Activated CD8-positive, alpha-beta memory T cell treated with anti-CD3 and anti-CD28 coated beads, Interleukin-2, amount 50 U/mL, for 48 hours (primary cell): ENCODE measurements at regions not wholly inside any gene's neighbourhood (a gene's known extent, or its start where the extent isn't known, plus 50 kb on each side); places are given as distances from the start of the nearest gene placed in this dataset.

Experiments used
- DNase-seq: peaks from one replicate; pipeline ENCODE4 v3.0.0-alpha.2; 2020

DNA sequence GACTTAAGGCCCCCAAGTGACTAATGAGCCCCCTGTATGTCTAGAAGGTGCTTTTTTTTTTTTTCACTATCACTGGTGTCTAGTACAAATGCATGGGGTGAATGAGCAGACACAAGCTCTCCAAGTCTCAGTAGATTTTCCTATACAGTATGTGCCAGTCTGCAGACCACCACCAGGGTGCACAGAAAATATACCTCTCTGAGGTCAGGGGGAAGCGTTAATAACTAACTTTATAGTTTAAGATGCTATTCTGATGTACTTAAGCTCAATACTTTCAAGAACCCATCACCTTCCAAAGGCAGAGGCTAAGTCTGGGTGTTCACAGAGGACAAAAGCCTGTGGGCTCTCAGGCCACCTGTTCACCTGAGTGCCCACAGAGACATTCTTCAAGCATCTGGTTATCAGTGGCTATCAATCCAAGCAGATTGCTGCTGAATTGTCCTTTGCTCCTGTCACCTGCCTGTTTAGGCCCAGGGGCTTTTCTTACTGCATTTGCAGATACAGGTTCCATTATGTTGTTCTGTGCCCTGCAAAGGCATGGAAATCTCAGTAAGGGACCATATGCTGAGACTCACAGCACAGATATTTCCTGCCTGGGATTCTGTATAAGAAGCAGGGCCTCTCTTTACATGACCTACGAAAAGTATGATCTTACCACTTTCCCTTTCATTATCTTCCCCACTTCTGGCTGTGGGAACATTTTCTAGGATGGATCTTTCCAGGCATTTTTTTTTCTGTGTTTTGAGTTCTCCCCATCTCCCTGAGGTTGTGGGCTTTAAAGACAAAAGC lies 534.6 kb downstream of the TNS1 start:
- DNase-seq = no peak

DNA sequence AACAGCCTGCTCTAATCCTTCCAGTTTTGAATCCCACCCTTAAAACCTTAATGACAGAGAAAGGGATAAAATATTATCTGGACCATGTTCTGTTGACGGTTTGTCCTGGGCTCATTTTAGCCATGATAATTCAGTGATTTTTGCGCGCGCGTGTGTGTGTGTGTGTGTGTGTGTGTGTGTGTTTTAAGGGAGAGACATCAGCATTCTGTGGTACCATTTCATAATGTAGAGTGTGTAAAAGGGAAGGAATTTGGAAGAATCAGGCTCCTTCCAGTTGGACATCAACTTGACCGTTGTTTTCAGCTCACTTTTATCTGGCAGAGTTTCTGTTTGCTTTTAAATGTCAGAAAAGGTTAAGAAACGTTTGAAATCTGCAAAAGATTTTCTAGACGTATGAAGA lies 535.5 kb downstream of the TNS1 start:
- DNase-seq = no peak

DNA sequence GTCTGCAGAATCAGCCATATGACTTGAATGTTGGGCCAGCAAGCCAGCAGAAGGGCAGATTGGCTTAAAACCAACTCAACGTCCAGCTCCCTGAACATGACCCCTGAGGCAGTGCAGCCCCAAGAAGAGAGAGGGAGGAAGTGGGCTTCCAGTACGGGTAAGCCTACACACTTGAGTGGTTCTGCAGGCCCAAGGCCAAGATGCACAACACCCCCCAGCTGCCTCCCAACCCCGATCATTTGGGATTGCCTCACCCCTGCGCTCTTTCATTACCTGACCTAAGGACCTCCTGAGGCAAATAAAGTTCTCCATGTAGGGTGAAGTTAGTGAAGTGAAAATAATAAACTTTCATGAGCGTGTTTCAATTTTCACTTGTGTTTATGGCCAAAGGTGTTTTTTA lies 536.0 kb downstream of the TNS1 start:
- no peak for DNase-seq

DNA sequence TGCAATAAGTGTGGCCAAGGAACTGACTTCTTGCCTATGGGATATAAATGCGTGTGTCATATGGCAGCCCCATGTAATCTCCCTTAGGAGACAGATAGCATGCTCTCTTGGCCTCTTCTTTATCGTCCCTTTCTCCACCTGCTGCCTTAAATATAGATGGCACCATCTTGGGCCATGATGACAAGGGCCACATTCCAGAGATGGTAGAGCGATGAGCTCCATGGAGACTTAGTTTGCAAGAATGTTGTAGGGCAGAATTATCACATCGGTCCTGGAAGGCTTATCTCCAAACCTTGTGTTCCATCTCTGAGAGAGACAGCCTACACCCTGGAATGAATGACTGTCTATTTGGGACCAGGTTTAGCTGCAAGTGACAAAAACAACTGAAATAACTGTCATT lies 536.7 kb downstream of the TNS1 start:
- DNase-seq = no peak

DNA sequence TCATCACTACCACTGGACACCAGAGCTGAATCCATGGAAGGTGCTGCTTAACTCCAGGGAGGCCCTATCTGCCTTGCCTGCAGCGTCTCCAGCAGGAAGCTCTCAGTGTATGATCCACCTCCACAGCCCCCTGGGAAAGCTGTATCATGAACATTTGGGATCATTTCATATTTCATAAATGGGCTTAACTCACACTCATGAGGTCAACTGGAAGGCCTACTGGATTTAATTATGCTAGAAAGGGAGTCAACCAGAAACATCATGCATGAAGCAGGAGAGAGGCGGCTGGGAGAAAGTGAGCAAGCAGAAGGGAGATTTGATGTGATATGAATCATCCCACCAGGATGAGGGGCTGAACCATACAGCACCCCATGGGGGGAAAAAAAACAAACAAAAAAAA lies 537.7 kb downstream of the TNS1 start:
- no peak for DNase-seq

DNA sequence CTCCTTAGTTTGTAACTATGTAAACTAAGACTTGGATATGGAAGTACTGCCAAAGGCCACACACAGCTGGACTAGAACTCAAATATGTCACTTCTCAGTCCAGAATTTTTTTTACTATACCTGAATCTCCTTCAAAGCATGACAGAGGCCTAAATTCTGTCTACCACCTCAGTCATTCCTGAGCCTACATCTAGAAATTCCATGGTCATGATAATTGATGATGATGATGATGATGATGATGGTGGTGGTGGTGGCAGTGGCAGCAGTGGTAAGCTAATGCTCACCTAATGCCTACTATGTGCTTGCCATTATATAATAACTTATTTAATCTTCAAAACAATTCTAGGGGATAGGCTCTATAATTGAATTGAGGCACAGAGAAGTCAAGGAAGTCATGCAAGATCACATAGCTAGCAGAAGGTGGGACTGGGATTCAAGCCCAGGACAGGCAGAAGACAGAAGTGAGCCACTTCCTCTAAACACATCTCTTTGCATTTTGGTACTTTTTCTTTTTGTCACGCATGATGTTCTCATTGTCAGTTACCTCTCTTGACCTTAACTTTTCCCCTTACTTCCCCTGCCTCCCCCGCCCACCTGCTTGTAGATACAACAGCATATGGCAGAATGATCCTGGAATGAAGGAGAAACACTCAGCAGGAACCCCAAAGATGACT lies 539.3 kb downstream of the TNS1 start:
- DNase-seq = no peak

DNA sequence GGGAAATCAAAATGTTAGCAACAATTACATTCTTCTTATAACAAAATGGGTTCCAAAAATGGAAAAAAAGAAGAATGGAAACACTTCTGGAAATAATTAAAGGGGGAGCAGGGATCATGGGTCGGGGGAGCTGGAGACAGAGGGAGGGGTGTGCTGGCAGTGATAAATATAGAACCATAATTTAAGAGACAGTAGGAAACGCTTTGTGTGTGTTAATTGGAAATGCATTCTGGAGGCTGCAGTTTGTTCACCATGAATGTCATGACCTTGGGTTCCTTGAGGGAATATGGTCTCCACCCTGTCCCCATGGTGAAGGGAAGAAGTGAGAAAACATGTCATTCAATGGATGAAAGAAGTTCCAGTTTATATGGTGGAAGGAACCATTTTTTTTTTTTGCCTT lies 540.7 kb downstream of the TNS1 start:
- DNase-seq = no peak

DNA sequence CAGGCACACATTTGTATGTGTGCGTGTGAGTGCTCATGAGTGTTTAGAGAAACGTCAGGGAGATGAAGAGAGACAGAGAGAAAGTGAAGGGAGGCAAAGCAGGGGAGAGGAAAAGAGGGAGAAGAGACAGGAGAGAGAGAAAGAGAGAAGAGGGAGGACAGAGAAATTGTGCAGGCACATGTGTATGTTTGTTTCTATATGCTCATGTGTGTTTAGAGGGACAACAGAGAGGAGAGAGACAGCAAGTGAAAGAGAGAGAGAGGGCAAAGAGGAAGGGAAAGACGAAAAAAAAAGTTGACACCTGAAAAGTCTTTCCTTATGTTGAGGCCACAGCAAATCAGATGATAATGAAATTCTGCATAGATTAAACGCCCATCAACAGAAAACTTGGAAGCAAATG lies 541.1 kb downstream of the TNS1 start:
- no peak for DNase-seq

DNA sequence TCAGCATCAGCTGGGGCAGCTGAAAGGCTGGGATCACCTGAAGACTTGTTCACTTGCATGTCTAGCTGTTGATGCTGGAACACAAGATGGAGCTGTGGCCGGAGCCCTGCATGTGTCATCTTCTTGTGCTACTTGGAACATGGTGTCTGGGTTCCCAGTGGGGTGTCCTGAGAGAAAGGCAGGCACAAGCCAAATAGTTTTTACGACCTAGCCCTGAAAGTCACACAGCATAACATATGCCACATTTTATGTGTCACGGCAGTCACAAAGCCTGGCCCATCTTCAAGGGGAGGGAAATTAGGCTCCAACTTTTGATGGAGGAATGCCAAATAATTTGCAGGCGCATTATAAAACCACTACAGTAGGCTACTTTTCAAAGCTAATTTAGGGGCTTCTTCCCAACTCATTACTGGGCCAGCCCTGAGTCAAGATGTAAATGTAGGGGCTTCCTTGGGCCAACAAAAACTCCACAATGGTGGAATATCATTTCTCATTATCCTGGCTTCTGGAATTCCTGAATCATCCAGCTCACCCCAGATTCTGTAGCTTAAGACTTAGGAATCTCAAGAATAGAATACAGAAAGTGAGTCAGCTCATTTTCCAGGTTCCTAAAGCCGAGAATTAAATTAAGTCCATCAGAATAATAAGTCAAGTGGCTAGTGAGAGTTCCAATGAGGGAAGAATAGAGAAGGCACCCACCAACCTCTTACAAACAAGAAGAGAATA lies 543.0 kb downstream of the TNS1 start:
- no peak for DNase-seq

DNA sequence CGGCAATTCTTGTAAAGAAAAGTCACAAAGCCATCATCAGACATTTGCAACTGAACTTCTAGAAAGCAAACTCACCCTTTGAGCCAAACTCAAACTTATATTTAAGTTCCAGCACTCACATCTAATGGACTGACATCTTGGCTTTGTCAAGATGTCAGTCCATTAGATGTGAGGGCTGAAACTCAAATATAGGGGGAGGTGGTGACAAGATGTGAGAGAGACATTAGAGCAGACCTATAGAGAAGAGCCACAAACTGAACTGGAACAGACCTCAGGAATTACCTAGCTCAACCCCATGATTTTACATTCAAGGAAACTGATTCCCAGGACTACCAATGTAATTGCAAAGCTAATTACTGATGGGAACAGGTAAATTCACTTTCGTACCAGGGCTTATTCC lies 543.8 kb downstream of the TNS1 start:
- DNase-seq = no peak

DNA sequence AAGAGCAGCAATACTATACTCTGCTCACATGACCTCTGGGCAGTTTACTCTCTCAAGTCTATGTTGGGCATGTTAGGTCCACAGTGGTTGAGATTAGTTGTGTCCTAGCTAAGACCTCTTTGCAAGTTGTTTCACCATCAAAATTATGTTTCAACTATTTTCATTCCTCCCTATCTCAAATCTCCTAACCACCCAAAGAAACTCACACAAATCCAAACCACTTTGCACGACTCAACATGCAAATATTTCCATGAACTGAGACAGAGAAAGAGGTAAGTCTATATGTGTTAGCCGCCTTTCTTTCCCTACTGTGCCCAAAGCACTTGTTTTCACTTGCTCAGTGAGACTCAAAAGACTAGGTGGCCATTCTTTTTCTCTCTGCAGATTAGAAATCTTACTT lies 546.8 kb downstream of the TNS1 start:
- no peak for DNase-seq

DNA sequence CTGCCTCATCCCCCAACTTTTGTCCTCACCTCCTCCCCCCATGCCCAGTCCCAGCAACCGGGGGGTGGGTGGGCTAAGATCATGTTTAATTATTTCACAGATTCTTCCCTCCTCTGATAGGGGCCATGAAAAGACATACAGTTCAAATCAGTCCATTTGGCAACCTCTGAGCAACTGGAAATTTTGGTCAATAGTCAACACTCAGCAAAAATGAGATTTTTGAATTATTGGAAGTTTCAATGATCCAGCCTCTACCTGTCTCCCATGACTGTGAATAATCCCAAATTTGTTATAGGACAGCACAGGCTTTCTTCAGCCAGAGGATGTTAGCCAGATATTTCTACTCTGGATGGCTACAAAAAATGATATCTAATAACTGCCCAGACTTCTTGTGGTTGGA lies 549.9 kb downstream of the TNS1 start:
- no peak for DNase-seq

DNA sequence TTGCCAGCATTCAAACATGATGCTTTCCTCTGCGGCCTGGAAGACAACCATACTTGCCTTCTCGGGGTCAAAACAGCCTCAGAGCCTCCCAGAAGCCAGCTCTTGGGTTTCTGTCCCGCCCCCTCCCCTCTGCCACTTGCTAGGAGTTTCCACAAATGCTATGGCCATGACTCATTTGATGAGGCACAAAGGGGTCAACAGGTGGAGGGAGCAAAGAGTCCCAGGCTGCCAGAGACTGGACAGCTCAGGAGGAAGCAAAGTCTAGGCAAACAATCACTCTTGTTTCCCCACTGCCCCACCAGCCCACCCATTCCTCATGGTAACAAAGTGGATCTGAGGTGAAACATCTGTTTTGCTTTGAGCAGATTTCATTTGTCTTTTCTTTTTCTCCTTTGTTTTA lies 551.1 kb downstream of the TNS1 start:
- no peak for DNase-seq

DNA sequence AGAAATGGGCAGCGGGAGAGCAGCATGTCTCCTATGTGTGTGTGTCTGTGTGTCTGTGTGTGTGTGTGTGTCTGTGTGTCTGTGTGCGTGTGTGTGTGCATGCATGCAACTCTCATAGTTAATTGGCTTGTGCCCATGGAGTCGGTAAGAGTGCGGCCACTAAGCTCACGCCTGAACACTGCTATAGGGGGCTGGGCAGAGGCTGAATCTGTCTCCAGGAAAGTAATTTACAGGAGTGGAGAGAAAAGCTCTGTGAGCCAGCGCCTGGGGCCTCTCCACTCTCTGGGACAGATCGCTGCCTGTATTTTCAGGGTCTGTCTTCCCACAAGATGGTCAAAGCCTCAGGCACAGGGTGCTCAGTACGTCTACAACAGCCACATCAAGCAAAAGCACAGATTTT lies 553.4 kb downstream of the TNS1 start:
- no peak for DNase-seq

DNA sequence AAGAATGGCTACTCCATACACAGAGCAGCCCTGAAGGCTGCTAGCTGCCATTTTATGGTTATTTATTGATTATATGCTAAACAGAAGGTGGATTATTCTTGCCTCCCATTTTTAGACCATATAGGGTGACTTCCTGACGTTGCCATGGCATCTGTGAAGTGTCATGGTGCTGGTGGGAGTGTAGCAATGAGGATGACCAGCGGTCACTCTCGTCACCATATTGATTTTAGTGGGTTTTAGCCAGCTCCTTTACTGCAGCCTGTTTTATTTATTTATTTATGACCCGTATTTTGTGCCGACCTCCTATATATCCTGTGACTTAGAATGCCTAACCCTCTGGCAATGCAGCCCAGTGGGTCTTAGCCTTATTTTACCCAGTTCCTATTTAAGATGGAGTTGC lies 553.9 kb downstream of the TNS1 start:
- no peak for DNase-seq

DNA sequence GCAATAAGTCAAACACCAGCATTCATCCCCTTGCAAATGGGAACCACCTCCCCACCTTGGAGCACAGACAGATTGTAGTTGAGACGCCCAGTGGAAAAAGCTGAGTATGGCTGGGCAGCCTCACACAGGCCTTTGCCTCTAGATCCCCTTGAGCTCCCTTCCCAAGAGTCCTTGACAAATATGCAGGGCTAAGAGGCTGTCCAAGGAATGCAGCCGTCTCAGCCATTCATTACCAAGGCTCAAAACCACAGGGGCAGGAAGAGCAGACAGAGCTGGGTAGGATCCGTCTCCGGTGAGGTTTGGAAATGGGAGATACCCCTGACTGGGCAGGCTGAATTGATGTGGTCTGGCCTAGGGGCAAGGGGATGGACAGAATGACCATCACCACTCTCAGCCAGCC lies 557.1 kb downstream of the TNS1 start:
- DNase-seq = no peak

DNA sequence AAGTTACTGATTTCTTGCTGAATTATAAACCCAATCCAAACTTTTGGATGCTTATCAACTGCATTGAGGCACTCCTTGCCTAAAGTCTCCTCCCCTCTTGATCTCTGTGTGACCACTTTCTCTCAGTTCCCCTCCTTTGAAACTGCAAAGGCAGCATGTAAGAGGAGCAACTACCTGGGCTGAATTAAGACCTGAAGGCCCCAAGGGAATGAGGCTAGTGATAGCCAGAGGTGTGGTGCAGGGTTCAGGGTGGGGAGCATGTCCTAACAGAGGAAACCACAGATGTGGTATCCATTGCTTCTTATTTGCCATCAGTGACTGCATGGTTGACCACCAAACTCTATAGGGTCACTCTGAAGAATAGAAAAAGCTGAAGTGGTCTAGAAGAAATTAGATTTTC lies 557.9 kb downstream of the TNS1 start:
- no peak for DNase-seq

DNA sequence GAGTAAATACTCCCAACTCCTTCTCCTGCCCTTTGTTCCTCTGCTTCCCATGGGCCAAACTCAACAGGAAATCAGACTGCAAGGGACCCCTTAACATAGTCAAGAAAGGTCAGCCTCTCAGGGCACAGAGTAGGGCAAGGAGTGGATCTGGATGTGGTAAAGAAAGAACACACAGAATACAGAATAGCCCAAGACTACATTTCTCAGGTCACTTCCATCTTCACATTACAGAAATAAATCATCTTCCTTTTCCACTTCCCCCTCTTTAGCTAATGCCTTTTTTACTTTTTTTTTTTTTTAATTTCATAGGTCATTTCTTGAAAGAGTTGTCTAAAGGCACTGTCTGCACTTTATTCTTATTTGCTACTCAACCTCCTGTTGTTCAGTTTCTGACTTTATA lies 558.3 kb downstream of the TNS1 start:
- no peak for DNase-seq

DNA sequence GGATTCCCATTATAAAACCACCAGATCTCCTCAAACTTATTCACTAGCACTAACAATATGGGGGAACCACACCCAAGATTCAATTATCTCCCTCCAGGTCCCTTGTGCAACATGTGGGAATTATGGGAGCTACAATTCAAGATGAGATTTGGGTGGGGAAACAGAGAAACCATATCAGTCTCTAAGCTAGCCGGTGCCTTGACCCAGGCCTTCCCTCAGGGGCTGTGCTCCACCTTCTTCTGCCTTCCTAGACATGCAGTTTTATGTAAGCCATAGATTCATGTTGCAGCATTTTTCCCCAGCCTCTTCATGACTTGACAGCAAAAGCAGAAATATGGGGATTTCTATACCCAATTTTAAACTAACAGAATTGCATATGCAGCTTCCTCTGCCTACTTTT lies 559.2 kb downstream of the TNS1 start:
- DNase-seq = no peak

DNA sequence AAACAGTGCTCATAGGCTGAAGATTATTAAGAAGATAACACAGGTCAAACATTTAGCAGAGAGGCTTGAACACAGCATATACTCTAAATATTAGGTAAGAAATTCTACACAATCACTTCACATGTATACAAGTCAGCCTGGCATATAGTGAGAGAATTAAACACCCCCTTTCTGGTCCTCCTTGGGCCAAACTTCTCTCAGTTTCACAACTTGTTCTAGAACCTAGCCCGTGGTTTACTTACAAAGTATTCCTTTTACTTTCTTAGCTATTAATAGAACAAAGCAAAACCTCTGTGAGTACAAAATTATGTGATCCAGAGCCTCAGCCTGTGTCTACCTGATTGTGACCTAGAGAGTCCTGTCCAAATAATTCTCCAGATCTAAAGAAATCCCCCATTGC lies 562.8 kb downstream of the TNS1 start:
- DNase-seq = no peak

DNA sequence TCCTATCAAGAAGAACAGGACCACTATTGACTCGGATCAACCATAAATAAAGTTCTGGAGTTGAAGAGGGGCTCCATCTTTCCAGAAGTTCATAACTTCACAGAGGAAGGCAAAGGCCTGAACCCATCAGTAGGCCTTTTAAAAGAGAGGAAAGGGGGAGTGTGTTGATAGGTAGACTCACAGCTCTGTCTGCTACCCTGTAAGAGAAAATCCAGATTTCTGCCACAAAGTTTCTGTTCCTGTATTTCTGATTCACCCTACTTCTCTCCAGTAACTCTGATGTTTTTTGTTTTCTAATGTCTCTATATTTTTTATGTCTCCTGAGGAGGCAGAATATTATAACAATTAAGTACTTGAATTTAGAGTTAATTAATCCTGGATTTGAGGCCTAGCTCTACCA lies 564.0 kb downstream of the TNS1 start:
- DNase-seq = no peak

DNA sequence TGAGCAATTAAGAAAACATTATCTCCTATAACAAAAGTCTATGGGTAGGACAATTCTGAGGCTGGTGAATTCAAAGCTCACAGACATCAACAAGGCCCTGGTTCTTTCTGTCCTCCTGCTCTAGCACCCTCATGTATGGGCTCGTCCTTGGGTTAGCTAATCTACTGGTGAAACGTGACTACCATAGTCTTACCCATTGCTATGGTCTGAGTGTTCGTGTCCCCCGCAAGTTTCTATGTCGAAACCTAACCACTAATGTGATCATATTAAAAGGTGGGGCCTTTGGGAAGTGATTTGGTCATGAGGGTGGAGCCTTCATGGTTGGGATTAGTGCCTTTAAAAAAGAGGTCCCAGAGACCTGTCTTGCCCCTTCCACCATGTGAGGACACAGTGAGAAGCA lies 564.7 kb downstream of the TNS1 start:
- no peak for DNase-seq

DNA sequence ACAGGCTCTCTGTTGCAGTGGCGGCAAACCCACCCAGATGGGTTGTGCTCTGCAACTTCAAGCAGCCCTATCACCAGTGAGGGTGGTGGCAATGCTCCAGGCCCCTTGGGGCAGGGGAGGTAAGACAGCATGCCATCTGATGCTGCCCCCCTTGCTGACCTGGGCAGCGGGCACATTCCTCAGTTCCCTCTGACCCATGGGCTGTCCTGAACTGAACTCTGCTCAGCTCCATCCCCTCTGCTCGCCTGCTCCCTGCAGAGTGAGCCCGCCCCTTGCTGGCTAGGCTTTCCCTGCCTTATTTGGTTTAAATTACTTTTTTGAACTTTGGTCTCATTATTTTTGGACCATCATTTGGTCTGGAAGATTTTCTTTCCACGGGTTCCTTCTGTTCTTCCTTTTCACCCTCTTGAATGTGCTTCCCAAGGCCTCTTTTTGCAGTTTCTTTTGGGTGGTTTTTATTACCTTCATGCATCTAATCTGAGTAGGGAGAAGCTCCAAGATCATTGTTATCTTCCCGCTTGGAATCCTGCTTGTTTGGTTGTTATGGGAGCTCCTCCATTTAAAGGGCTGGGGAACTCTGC lies 565.4 kb downstream of the TNS1 start:
- DNase-seq = no peak

DNA sequence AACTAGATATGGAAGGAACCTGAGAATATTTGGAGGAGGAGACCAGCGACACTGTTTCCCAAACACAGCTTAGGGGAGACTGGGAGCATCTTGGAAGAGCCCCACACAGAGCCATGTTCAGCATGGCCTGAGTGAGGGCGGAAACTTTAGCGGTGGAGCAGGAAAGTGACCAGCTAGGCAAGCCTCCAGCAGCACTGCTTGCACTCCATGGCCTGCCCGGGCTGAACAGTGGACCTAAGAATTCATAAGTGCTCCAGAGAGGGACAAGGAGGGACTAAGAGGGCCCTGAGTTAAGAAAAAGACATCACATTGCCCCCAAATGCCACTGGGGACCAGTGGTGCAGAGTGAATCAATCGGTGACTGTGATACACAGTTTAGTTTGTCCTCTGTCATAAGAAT lies 566.4 kb downstream of the TNS1 start:
- no peak for DNase-seq
